AG09319 (cell line): ENCODE measurements at regions not wholly inside any gene's neighbourhood (a gene's known extent, or its start where the extent isn't known, plus 50 kb on each side); places are given as distances from the start of the nearest gene placed in this dataset.
"Not testable (repeated sequence)": the region's sequence is repeated elsewhere in the genome, so short reads cannot be mapped to it uniquely, and the experiment has no call there.

Source experiments
- DNase-seq: peaks from one replicate; pipeline ENCODE4 v3.0.0-alpha.2; 2010; ENCODE audit warnings: low read depth; ENCODE audit errors: extremely low read depth
- TF ChIP-seq, protein P1 (sequence below): IDR thresholded peaks from 2 replicates; pipeline ENCODE4 v1.5.1; 2011; ENCODE audit warnings: low read depth, mild to moderate bottlenecking, inconsistent platforms, low read length, moderate library complexity

DNA sequence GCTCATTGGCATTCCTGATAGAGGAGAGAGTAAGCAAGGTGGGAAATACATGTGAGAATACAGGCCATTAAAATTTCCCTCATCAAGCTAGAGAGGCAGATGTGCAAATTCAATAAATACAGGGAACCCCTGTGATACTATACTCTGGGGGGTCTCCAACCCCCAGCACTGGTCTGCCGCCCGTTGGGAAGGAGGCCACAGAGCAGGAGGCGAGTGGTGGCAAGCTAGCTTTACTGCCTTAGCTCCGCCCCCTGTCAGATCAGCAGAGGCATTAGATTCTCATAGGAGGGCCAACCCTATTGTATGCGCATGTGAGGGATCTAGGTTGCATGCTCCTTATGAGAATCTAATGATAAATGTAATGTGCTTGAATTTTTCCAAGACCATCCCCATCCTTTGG is 97.1 kb upstream of the PLSCR5 start:
- TF ChIP-seq, protein P1, sequence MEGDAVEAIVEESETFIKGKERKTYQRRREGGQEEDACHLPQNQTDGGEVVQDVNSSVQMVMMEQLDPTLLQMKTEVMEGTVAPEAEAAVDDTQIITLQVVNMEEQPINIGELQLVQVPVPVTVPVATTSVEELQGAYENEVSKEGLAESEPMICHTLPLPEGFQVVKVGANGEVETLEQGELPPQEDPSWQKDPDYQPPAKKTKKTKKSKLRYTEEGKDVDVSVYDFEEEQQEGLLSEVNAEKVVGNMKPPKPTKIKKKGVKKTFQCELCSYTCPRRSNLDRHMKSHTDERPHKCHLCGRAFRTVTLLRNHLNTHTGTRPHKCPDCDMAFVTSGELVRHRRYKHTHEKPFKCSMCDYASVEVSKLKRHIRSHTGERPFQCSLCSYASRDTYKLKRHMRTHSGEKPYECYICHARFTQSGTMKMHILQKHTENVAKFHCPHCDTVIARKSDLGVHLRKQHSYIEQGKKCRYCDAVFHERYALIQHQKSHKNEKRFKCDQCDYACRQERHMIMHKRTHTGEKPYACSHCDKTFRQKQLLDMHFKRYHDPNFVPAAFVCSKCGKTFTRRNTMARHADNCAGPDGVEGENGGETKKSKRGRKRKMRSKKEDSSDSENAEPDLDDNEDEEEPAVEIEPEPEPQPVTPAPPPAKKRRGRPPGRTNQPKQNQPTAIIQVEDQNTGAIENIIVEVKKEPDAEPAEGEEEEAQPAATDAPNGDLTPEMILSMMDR = no peak
- DNase-seq = no peak

GRCh38 chr3:146701246-146701645 is 96.1 kb upstream of the PLSCR5 start:
- no peak for DNase-seq
- TF ChIP-seq, protein P1 = no peak

GRCh38 chr3:146700025-146700424 is 94.9 kb upstream of the PLSCR5 start:
- not testable (repeated sequence) for DNase-seq

DNA sequence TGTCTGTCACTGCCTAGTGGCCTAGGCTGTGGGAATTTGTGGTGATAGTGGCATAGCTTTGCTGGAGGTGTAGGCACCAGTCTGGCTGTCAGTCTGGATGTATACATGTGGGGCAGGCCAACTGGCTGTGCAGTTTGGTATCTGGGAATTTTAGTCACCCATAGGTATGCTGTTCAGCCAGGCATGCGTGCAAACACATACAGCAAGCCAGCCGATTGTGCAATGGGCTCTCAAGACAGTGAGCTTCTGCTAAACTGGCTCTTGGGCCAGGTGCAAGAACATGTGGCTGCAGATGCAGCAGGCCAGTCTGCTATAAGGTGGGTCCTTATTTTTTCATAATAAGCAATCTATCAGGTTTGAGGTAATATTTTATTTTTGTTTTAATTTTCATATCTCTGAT is 87.1 kb upstream of the PLSCR5 start:
- DNase-seq = no peak
- TF ChIP-seq, protein P1 = no peak

GRCh38 chr3:146685050-146685814 is 80.1 kb upstream of the PLSCR5 start:
- TF ChIP-seq, protein P1 = no peak
- no peak for DNase-seq

DNA sequence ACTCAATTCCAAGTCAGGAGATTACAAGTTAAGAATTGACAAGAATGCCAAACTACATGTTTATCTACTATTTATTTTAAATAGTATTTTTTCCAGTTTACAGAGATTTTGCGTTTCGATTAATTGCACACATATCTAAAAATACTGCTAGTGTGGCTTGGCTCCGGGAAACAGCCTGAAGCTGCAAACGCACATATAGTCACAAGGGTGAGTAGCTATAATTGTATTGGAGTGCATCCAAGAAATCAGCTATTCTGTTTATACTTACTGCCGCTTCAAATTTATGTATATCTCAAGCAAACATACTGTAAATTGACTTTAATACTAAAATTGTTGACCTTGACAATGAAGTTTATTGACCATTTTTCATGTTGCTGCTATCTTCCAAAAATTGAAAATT is 77.0 kb upstream of the PLSCR5 start:
- TF ChIP-seq, protein P1 = no peak
- DNase-seq = no peak

DNA sequence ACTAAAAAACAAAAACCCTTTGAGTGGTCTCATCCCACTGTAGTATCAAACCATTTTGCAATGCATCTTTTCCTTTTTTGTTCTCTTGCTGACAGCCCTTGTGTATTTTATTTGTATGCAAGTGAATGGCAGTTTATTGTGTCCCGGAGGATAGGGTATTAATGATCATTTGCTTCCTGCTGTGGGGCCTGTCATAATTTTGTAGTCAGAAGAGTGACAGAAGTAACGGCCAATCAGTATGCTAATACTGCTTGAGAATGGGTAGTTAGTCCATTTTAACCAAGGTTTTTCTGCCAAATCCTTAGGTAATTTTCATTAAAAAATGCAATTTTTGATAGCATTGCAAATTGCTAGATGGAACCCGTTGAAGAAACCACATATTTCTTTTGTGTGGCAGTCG is 75.5 kb upstream of the PLSCR5 start:
- TF ChIP-seq, protein P1 = no peak
- no peak for DNase-seq

GRCh38 chr3:146679995-146680394 is 74.8 kb upstream of the PLSCR5 start:
- no peak for DNase-seq
- TF ChIP-seq, protein P1 = no peak
